ENCODE measurements at regions not wholly inside any gene's neighbourhood (a gene's known extent, or its start where the extent isn't known, plus 50 kb on each side); places are given as distances from the start of the nearest gene placed in this dataset.
"Not testable (repeated sequence)": the region's sequence is repeated elsewhere in the genome, so short reads cannot be mapped to it uniquely, and the experiment has no call there.

DNA sequence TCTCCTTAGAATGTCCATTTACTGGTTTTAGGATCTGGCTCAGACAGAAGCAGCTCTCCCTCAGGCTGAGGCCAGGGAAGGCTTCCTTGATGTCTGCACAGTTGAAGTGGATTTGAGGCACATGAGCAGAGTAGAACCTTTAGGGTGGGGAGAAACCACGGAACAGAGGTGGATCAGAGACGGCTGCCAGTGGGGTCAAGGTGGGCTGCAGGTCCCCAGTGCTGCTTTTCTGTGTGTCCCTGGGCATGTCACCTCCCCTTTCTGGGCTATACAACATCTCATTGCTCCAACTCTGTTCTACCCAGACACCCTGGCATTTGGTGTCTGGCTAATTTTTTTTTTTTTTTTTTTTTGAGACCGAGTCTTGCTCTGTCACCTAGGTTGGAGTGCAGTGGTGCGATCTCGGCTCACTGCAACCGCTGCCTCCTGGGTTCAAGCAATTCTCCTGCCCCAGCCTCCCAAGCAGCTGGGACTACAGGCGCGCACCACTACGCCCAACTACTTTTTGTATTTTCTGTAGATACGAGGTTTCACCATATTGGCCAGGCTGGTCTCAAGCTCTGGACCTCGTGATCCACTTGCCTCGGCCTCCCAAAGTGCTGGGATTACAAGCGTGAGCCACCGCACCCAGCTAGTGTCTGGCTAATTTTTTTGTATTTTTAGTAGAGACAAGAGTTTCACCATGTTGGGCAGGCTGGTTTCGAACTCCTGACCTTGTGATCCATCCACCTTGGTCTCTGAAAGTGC is 73.3 kb upstream of the THOC3 start:
- not testable (repeated sequence) for H3K36me3 ChIP-seq; H3K4me1 ChIP-seq; H3K9me3 ChIP-seq; H3K27ac ChIP-seq; H3K4me3 ChIP-seq; DNase-seq (ENCODE audit: low spot score in 2 of 2); H3K27me3 ChIP-seq
- 93% methylated on average over 15 of the region's 15 CpGs for WGBS

DNA sequence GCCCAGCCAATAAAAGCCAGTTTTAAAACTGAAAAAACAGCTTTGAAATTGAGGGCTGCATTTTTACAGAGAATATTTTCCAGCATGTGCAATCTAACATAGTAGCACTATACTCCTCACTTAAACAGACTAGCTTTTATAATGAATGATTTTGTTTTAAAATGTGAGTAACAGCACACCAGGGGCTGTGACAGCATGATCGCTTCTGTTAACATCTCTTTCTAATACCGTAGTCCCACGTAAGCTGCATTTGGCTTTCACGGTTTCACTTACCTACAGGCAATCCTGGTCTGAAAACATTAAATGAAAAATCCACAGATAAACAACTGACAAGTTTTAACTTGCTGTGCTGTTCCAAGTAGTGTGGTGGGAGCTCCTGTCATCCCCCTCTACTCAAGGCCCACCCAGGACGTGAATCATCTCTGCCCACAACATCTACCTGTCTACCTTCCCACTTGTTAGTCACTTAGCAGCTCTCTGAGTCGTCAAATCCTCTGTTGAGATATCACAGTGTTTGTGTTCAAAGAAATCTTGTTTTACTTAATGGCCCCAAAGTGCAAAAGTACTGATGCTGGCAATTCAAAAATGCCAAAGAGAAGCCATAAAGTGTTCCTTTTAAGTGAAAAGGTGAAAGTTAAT is 74.0 kb upstream of the THOC3 start:
- not testable (repeated sequence) for H3K9me3 ChIP-seq; H3K4me3 ChIP-seq; H3K4me1 ChIP-seq; H3K27me3 ChIP-seq; H3K36me3 ChIP-seq; H3K27ac ChIP-seq; DNase-seq (ENCODE audit: low spot score in 2 of 2)
- 63% methylated on average over 6 of the region's 6 CpGs for WGBS

DNA sequence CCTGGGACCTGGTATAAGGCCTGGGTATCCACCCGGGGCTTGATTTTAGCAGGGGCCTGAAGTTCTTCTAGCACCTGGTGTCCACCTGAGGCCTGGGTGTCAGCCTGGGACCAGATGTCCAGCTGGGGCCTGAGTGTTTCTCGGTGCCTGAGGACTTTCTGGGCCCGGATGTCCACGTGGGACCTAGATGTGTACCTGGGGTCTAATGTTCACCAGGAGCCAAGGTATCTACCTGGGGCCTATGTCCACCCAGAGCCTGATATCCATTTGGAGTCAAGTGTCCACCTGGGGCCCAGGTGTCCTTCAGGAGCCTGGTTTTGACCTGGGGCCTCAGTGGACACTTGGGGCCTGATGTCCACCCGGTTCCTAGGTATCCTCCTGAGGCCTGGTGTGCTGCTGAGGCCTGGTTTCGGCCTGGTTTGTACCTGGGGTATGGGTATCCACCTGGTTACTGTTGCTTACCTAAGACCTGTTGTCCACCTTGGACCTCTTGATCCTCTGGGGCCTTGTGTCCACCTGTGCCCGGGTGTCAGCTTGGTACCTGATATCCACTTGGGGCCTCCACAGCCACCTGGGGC is 75.2 kb upstream of the THOC3 start:
- not testable (repeated sequence) for H3K4me3 ChIP-seq; H3K27ac ChIP-seq; H3K4me1 ChIP-seq; H3K9me3 ChIP-seq; DNase-seq (ENCODE audit: low spot score in 2 of 2); H3K36me3 ChIP-seq; H3K27me3 ChIP-seq
- 100% methylated on average over 4 of the region's 7 CpGs for WGBS

DNA sequence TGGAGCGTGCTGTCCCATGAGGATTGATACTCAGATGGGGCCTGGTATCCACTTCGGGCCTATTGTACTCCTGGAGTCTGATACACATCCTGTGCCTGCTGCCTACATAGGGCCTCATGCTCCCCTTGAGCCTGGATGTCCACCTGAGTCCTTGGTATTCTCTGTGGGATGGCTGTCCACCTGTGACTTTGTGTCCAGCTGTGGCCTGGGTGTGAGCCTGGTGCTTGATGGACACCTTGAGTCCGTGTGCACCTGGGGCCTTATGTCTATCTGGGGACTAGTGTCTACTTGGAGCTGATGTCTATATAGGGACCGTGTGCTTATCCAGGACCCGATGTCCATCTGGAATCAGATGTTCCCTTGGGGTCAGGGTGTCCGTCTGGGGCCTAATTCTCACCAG is 75.9 kb upstream of the THOC3 start:
- not testable (repeated sequence) for H3K4me1 ChIP-seq; H3K36me3 ChIP-seq; DNase-seq (ENCODE audit: low spot score in 2 of 2); H3K9me3 ChIP-seq; H3K27ac ChIP-seq; H3K27me3 ChIP-seq; H3K4me3 ChIP-seq
- 67% methylated on average over 1 of the region's 6 CpGs for WGBS

DNA sequence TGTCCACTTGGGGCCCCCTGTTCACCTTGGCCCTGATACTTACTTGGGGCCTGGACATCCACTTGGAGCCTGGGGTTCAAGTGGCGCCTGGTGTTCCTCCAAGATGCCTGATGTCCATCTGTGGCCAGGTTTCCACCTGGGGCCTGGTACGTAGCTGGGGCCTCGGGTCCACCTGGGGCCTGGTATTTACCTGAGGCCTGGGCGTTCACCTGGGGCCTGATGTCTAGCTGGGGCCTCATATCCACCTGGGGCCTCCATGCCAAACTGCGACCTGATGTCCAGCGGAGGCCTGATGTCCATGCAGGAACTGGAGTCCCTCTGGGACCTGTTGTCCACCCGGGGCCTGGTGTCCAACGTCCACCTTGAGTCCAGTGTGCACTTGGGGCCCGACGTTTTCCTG is 76.3 kb upstream of the THOC3 start:
- H3K9me3 ChIP-seq; DNase-seq (ENCODE audit: low spot score in 2 of 2); H3K4me1 ChIP-seq; H3K36me3 ChIP-seq; H3K27me3 ChIP-seq; H3K27ac ChIP-seq; H3K4me3 ChIP-seq: not testable (repeated sequence)
- WGBS = no CpG with 5 or more reads among the region's 10 CpGs

DNA sequence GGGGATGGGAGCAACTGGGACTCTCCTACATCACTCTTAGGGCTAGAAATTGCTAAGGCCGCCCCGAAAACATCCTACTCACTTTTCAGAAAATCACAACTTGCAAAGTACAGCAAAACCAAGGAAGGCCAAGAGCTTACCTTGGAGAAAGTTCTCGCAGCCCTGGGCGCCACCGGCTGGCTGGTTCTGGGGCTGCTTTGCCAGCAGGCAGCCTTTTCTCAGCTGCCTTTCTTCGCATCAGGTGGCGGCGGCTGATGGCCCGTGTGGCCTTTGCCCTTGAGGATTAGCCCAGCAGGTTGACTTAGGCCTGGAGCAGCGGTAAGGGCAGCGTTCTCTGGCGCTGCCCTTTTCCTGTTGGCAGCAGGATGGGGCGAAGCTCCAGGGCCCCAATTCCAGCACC is 77.3 kb upstream of the THOC3 start:
- H3K36me3 ChIP-seq; H3K4me3 ChIP-seq; DNase-seq (ENCODE audit: low spot score in 2 of 2); H3K4me1 ChIP-seq; H3K9me3 ChIP-seq; H3K27me3 ChIP-seq; H3K27ac ChIP-seq: not testable (repeated sequence)
- WGBS = no CpG with 5 or more reads among the region's 13 CpGs

DNA sequence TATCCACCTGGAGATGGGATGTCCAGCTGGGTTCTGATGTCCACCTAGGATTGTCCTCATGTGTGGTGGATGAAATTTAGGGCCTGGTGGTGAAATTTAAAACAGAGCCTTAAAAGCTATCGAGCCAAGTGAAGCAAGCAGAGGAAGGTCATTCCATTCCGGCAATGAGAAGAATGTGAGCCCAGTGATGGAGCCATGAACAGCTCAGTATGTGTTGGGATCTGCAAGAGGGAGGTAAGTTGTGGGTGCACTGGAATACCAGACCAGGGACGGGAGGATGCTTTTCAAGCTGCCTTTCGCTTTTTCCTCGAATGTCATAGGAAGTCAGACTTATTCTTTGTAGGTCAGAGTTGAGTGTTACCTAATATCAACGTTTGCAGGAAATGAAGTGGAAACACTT is 80.6 kb upstream of the THOC3 start:
- H3K27ac ChIP-seq; H3K9me3 ChIP-seq; H3K36me3 ChIP-seq; H3K27me3 ChIP-seq; H3K4me1 ChIP-seq; H3K4me3 ChIP-seq; DNase-seq (ENCODE audit: low spot score in 2 of 2): not testable (repeated sequence)
- 81% methylated on average over 6 of the region's 6 CpGs for WGBS

DNA sequence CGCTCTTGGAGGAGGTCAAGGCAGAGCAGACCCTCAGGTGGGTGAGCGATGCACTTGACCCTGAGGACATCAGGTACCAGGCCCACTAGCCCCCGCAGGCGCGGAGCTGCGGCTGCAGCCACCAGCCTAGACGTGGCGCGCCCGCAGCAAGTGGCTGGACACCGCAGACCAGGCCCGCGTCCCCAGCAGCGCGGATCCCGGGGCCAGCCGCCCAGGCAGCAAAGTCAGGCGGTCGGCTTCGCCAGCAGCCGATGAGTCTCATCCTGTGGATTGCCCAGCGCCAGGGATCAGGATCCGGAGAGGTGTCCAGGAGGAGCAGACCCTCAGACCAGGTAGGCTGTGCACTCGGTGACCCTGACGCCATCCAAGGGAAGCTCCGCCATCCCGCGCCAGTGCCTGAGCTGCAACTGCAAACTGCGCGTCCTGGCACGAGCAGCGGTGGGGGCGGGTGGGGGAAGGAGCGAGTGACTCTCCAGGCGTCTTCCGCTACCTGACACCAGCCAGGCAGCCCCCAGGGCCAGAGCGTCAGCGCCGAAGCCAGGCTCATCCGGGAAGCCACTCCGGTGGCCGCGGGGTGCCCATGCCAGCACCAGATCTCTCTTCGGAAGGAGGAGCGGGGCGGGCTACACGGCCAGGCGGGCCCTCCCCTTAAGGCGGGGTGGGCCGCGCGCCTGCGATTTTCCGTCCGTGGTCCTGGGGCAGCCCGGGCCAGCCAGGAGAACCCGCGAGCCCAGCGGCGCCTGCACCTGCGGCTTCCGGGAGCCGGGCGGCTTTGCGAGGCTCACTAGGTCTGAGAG is 92.6 kb upstream of the THOC3 start:
- DNase-seq (ENCODE audit: low spot score in 2 of 2); H3K36me3 ChIP-seq; H3K27ac ChIP-seq; H3K27me3 ChIP-seq; H3K9me3 ChIP-seq; H3K4me1 ChIP-seq: not testable (repeated sequence)
- WGBS = no CpG with 5 or more reads among the region's 65 CpGs
- peak overlapping the region; percentile 23 for H3K4me3 ChIP-seq

DNA sequence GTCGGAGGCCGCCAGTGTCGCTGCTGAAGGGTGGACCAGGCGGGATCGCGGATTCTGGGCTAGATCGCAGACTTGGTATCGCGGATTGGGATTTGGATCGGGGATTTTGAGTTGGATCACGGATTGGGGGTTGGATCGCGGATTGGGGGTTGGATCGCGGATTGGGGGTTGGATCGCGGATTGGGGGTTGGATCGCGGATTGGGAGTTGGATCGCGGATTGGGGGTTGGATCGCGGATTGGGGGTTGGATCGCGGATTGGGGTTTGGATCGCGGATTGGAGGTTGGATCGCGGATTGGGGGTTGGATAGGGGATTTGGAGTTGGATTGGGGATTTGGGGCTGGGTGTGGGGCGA is 93.1 kb upstream of the THOC3 start:
- DNase-seq (ENCODE audit: low spot score in 2 of 2); H3K27ac ChIP-seq; H3K4me1 ChIP-seq; H3K27me3 ChIP-seq; H3K9me3 ChIP-seq; H3K36me3 ChIP-seq: not testable (repeated sequence)
- WGBS = 35% methylated on average over 21 of the region's 30 CpGs
- H3K4me3 ChIP-seq = peak overlapping the region; percentile 23

DNA sequence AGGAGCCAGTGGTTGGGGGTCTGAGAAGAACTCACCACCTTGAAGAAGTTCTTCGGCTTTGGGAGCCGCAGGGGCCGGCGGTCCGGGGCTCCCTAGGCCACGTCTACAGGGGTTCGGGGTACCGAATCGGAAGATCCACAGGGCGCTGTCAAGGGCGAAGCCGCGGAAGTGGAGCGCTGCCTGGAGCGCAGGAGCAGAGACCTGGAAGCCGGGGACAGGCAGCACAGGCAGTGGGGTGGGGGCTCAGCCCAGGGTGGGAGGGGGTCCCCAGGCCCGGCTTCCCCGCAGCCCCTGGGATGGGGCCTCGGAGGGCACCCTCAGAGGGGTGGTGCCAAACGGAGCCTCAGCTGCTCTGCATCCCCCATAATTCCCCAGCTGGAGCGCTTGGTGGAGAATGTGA is 93.5 kb upstream of the THOC3 start:
- H3K4me3 ChIP-seq; DNase-seq (ENCODE audit: low spot score in 2 of 2); H3K27ac ChIP-seq; H3K9me3 ChIP-seq; H3K27me3 ChIP-seq; H3K4me1 ChIP-seq; H3K36me3 ChIP-seq: not testable (repeated sequence)
- no CpG with 5 or more reads among the region's 21 CpGs for WGBS

DNA sequence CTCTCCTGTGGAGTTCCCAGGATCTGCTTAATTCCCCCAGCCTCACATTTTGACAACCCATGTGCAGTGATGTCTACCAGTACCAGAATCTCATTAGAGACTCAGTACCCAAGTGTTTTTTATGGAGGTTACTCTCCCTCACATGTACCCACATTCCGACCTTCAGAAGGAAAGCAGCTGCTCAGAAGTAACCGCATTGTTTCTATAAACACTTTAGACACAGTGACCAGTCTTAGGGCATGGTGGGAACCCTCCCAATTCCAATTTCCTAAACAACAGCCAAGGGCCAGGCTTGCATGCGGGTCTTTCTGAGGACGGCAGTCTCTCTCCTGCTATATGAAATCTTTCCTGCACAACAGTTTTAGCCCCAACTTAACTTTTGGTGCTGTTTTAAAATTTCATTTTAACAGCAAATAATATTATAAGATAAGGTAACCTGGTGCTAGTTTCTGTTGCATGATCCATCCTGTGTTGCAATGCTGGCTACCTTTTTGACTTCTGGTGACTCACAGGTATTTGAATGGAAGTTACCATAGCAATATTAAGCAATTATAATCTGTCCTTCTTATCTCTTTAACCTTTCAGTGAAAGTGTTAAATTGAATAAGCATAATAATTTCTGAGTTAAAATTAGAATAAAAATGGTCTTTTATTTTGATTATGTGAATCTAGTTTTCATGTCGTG is 98.3 kb upstream of the THOC3 start:
- not testable (repeated sequence) for H3K9me3 ChIP-seq; H3K36me3 ChIP-seq; H3K27me3 ChIP-seq; H3K4me3 ChIP-seq; H3K4me1 ChIP-seq; DNase-seq (ENCODE audit: low spot score in 2 of 2); H3K27ac ChIP-seq
- WGBS = 71% methylated on average over 3 of the region's 5 CpGs

DNA sequence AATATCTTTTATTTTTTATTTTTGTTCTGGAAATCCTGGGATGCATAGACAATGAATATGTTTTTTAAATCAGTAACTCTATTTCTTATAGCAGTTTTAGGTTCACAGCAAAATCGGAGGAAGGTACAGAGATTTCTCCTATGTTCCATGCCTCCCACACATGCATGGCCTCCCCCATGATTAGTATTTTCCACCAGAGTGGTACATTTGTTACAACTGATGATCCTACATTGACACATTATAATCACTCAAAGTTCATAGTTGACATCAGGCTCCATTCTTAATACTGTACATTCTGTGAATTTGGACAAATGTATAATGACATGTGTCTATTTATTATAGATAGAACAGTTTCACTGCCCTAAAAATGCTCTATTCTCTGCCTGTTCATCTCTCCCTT is 99.0 kb upstream of the THOC3 start:
- not testable (repeated sequence) for H3K4me3 ChIP-seq; H3K36me3 ChIP-seq; DNase-seq (ENCODE audit: low spot score in 2 of 2); H3K27me3 ChIP-seq; H3K9me3 ChIP-seq; H3K4me1 ChIP-seq; H3K27ac ChIP-seq
- 90% methylated on average over 1 of the region's 1 CpG for WGBS

DNA sequence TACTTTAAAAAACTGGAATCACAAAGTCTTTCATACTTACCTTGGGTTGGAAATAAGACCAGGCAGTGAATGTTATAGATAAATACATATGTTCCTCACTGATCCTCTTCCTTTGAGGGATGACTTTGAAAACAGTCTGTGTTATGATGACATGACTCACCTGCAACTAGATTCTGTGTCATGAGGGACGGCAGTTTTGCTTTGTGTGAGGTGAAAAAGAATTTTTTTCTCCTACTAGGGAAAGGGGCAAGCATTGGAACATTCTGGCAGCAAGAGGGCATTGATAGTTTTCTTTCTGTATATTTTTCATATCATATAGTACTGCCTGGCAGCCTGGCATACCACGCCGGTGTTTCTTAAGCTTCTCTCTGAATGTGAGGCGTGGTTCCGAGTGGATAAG is 99.8 kb upstream of the THOC3 start:
- H3K9me3 ChIP-seq; H3K4me1 ChIP-seq; H3K4me3 ChIP-seq; H3K27ac ChIP-seq; H3K27me3 ChIP-seq; H3K36me3 ChIP-seq; DNase-seq (ENCODE audit: low spot score in 2 of 2): not testable (repeated sequence)
- WGBS = 86% methylated on average over 5 of the region's 5 CpGs

All from suprapubic skin (tissue), 4 donors.